ENCODE measurements at regions not wholly inside any gene's neighbourhood (a gene's known extent, or its start where the extent isn't known, plus 50 kb on each side); places are given as distances from the start of the nearest gene placed in this dataset.

DNA sequence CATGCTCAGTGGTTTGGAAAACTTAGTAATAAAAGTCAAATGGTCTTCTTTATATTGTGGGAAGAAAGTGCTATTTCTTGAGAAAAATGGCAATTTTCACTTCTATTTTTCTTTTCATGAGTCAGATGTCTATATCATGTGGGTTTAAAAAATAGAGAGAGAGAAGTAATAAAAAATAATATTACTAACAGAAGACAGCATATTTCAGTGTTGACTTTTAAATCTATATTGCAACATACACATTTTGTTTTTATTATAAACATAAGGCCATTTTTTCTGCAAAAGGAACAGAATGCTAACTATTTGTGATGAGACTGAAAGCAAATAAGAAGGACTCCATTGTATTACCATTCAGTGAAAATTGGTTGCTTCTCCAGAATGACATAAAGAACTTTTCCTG, 135.1 kb upstream of the CNR1 start:
- DNase-seq (ENCODE audit: low read depth): no peak
- no peak overlapping the region for H3K4me3 ChIP-seq (ENCODE audit: low read depth, low read length)
- no peaks in the 10 kb centered on the region for H3K36me3 ChIP-seq (ENCODE audit: control insufficient read depth, insufficient read depth, low read length)
- TF ChIP-seq, protein P1, sequence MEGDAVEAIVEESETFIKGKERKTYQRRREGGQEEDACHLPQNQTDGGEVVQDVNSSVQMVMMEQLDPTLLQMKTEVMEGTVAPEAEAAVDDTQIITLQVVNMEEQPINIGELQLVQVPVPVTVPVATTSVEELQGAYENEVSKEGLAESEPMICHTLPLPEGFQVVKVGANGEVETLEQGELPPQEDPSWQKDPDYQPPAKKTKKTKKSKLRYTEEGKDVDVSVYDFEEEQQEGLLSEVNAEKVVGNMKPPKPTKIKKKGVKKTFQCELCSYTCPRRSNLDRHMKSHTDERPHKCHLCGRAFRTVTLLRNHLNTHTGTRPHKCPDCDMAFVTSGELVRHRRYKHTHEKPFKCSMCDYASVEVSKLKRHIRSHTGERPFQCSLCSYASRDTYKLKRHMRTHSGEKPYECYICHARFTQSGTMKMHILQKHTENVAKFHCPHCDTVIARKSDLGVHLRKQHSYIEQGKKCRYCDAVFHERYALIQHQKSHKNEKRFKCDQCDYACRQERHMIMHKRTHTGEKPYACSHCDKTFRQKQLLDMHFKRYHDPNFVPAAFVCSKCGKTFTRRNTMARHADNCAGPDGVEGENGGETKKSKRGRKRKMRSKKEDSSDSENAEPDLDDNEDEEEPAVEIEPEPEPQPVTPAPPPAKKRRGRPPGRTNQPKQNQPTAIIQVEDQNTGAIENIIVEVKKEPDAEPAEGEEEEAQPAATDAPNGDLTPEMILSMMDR (IDR thresholded peaks at IDR 0.05; ENCODE audit: insufficient read depth, low read length, poor library complexity, severe bottlenecking): no peak
- H3K27me3 ChIP-seq (ENCODE audit: control insufficient read depth, insufficient read depth, low read length): no peaks in the 10 kb centered on the region

DNA sequence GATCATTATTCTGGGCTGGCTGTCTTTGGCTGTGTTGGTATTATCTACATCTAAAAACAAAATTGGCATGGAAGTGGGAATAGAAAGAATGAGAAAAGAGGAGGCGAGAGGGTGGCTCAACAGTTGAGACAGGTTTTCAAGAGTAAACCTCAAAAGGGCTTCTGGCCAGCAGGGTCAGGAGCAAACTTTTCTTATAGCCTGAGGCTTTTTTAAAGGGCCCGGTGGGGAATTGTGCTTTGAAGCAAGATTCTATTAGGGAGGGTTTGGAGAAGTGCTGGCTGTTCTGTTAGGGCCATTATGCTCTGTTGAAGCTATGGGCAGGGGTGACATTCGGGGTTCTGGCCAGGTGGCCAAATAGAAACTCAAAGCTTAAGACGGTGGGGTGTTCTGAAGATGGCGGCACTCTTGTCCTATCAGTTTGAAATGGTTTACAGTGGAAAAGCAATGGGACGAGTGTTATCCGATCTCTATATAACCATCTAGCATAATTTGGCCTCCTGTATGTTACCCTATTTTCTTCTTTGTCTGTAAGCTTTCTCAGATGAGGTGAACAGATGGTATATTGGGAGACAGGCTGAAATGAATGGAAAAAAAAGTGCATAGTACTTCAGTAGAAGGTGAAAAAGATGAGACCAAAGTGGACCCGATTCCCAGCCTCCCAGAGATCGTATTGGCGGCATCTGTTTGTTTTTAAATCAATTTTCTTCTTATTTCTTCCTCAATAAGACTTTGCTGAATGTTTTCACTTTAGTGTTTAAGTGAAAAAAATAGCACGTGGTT, 132.1 kb upstream of the CNR1 start:
- Histone ChIP-seq H3K4me3 (ENCODE audit: low read depth, low read length) (no peak overlapping the region), H3K36me3 (ENCODE audit: control insufficient read depth, insufficient read depth, low read length) (no peaks in the 10 kb centered on the region)
- no peak for DNase-seq (ENCODE audit: low read depth)

DNA sequence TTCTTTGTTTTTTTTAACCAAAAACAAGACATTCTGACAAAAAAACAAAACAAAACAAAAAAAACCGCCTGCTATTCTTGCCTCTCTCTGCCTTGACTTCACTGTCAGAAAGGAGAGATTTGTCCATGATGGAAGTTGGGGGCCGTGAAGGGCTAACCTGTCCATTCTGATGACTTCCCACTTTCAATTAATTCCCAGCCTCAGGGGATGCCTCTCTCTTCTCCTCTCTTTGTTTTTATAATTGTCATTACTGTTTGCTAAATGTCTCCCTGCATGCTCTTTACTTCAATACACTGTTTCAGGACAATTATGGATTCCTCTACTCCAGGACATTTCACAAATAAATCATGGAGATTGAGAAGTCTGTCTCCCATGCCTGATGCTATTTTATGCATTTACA, 130.5 kb upstream of the CNR1 start:
- no peaks in the 10 kb centered on the region for H3K27me3 ChIP-seq (ENCODE audit: control insufficient read depth, insufficient read depth, low read length)
- TF ChIP-seq, protein P1 (IDR thresholded peaks at IDR 0.05; ENCODE audit: insufficient read depth, low read length, poor library complexity, severe bottlenecking): no peak
- H3K36me3 ChIP-seq (ENCODE audit: control insufficient read depth, insufficient read depth, low read length): no peaks in the 10 kb centered on the region
- no peak for DNase-seq (ENCODE audit: low read depth)
- no peak overlapping the region for H3K4me3 ChIP-seq (ENCODE audit: low read depth, low read length)

More for the DNA sequence above, 132.1 kb upstream of the CNR1 start:
- TF ChIP-seq, protein P1 (IDR thresholded peaks at IDR 0.05; ENCODE audit: insufficient read depth, low read length, poor library complexity, severe bottlenecking): no peak
- H3K27me3 ChIP-seq (ENCODE audit: control insufficient read depth, insufficient read depth, low read length): no peaks in the 10 kb centered on the region

GRCh38 chr6:88295663-88296062, 129.5 kb upstream of the CNR1 start:
- DNase-seq (ENCODE audit: low read depth): no peak
- H3K36me3 ChIP-seq (ENCODE audit: control insufficient read depth, insufficient read depth, low read length): no peaks in the 10 kb centered on the region
- no peaks in the 10 kb centered on the region for H3K27me3 ChIP-seq (ENCODE audit: control insufficient read depth, insufficient read depth, low read length)
- TF ChIP-seq, protein P1 (IDR thresholded peaks at IDR 0.05; ENCODE audit: insufficient read depth, low read length, poor library complexity, severe bottlenecking): no peak
- no peak overlapping the region for H3K4me3 ChIP-seq (ENCODE audit: low read depth, low read length)

DNA sequence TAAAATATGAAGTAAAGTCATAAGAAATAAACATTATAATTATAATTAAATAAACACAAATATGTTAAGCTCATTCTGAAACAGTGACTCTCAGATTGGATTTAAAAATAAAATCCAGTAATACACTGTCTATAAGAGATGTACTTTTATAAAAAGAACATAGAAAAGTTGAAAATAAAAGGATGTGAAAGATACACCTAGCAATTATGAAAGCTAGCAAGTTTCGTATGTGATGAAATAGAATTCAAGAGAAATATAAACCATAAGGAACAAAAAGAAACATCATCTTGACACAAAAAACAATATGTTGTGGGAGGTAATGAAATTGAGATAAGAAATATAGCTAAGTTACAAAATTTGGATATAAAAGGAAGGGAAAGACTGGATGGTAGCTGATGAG, 128.6 kb upstream of the CNR1 start:
- DNase-seq (ENCODE audit: low read depth): no peak
- Histone ChIP-seq H3K36me3 (ENCODE audit: control insufficient read depth, insufficient read depth, low read length) (no peaks in the 10 kb centered on the region), H3K4me3 (ENCODE audit: low read depth, low read length) (no peak overlapping the region), H3K27me3 (ENCODE audit: control insufficient read depth, insufficient read depth, low read length) (no peaks in the 10 kb centered on the region)
- TF ChIP-seq, protein P1 (IDR thresholded peaks at IDR 0.05; ENCODE audit: insufficient read depth, low read length, poor library complexity, severe bottlenecking): no peak

DNA sequence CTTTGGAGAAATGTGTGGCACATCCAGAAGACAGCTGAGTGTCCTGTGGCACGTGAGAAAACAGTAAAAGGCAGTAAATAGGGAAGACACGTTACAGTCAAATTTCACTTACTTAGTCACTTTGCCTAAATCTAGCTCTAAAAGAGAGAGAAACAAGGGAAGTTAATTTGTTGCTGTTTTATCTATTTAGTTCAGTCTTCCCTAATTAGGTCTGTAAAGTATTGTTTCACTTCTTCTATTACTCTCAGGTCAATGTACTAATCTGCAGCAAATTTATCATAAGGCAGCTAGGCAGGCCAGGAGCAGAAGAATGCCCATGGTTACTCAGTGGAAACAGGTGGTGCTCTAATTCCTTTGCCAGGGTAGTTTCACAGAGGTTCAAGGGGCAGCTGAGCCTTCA, 124.3 kb upstream of the CNR1 start:
- DNase-seq (ENCODE audit: low read depth): no peak
- no peaks in the 10 kb centered on the region for H3K36me3 ChIP-seq (ENCODE audit: control insufficient read depth, insufficient read depth, low read length)
- H3K4me3 ChIP-seq (ENCODE audit: low read depth, low read length): no peak overlapping the region
- H3K27me3 ChIP-seq (ENCODE audit: control insufficient read depth, insufficient read depth, low read length): no peaks in the 10 kb centered on the region
- TF ChIP-seq, protein P1 (IDR thresholded peaks at IDR 0.05; ENCODE audit: insufficient read depth, low read length, poor library complexity, severe bottlenecking): no peak

Data from kidney epithelial cell (primary cell).